ENCODE measurements at regions not wholly inside any gene's neighbourhood (a gene's known extent, or its start where the extent isn't known, plus 50 kb on each side); places are given as distances from the start of the nearest gene placed in this dataset.

GRCh38 chr12:60844875-60845274 lies 1249.0 kb downstream of the SLC16A7 start:
- Histone ChIP-seq H3K4ac (replicated peaks; ENCODE audit: insufficient read length, low read depth, low read length) (no peak overlapping the region), H2BK12ac (ENCODE audit: low read depth, low read length) (no peak overlapping the region), H4K8ac (ENCODE audit: extremely low read depth, insufficient read depth, low read length) (no peak overlapping the region), H3K14ac (ENCODE audit: insufficient read length) (no peak overlapping the region), H3K27ac (ENCODE audit: low read depth, low read length) (no peak overlapping the region), H2BK120ac (replicated peaks; ENCODE audit: low read depth, low read length) (no peak overlapping the region), H2BK20ac (ENCODE audit: low read length) (no peak overlapping the region), H3K23me2 (ENCODE audit: low read depth, low read length) (no peaks in the 10 kb centered on the region), H4K5ac (ENCODE audit: insufficient read length, low read depth, low read length) (no peak overlapping the region), H3K4me3 (ENCODE audit: extremely low read depth in 1 of 4, insufficient read depth in 2 of 4, low read depth in 3 of 4, low read length in 4 of 4) (no peak overlapping the region), H2AK5ac (ENCODE audit: low read depth, low read length) (no peak overlapping the region), H2BK5ac (ENCODE audit: low read depth, low read length) (no peak overlapping the region), H2BK15ac (ENCODE audit: low read length) (no peak overlapping the region), H3K36me3 (ENCODE audit: control insufficient read depth in 2 of 4, insufficient read depth in 4 of 4, low read length in 3 of 4) (no peaks in the 10 kb centered on the region), H3K4me1 (replicated peaks in 1 of 4; ENCODE audit: control insufficient read depth in 3 of 4, insufficient read depth in 4 of 4, low read length in 3 of 4) (no peaks in the 10 kb centered on the region), H3K56ac (replicated peaks; ENCODE audit: insufficient read length, low read depth, low read length) (no peak overlapping the region), H3K4me2 (ENCODE audit: insufficient read depth in 1 of 2, low read depth in 2 of 2, low read length in 2 of 2) (no peak overlapping the region), H3K9me3 (ENCODE audit: insufficient read depth in 2 of 2, low read depth in 1 of 2, low read length in 1 of 2) (no peaks in the 10 kb centered on the region), H3K79me2 (ENCODE audit: control insufficient read depth in 1 of 2, insufficient read depth in 2 of 2, low read length in 2 of 2) (no peaks in the 10 kb centered on the region), H3K79me1 (ENCODE audit: low read depth, low read length) (no peaks in the 10 kb centered on the region), H2AFZ (ENCODE audit: low read length) (no peak overlapping the region), H3K18ac (ENCODE audit: extremely low read depth, low read length) (no peak overlapping the region), H3K27me3 (replicated peaks in 1 of 4; ENCODE audit: control insufficient read depth in 3 of 4, extremely low read depth in 1 of 4, insufficient read depth in 3 of 4, low read length in 3 of 4) (no peaks in the 10 kb centered on the region), H4K20me1 (replicated peaks in 1 of 2; ENCODE audit: control insufficient read depth in 1 of 2, insufficient read depth in 2 of 2, low read length in 2 of 2) (no peaks in the 10 kb centered on the region), H4K91ac (replicated peaks; ENCODE audit: insufficient read length, low read length) (no peak overlapping the region), H3K9ac (replicated peaks in 1 of 4; ENCODE audit: extremely low read depth in 1 of 4, low read depth in 3 of 4, low read length in 3 of 4) (no peak overlapping the region), H3K23ac (ENCODE audit: insufficient read length) (no peak overlapping the region)
- DNase-seq (ENCODE audit: low read depth in 1 of 2, low spot score in 2 of 2) = no peak
- WGBS, 2 experiments (ENCODE audit: extremely low coverage in 1 of 2, insufficient coverage in 1 of 2, insufficient read length in 1 of 2, insufficient replicate concordance in 2 of 2, low coverage in 1 of 2, low lambda C conversion rate in 2 of 2, missing lambda C conversion rate in 1 of 2) = 96% methylated on average over 1 of the region's 1 CpG; no CpG with 5 or more reads in 1 of the 2 experiments
- ChIA-PET POLR2A (ENCODE audit: partially characterized antibody) (no interaction called here), CTCF (ENCODE audit: partially characterized antibody) (no interaction called here)
- FAIRE-seq = no peak
- TF ChIP-seq ATF3 (IDR thresholded peaks at IDR 0.05; ENCODE audit: insufficient read depth, low read depth, low read length) (no peak), POLR2AphosphoS5 (IDR thresholded peaks at IDR 0.05; ENCODE audit: low read depth, low read length) (no peak), KDM1A (IDR thresholded peaks at IDR 0.05; ENCODE audit: borderline replicate concordance, low read length) (no peak), CREB1 (IDR thresholded peaks at IDR 0.05) (no peak), HDAC2 (IDR thresholded peaks at IDR 0.05; ENCODE audit: borderline replicate concordance in 1 of 2, low read depth in 2 of 2, low read length in 2 of 2) (no peak), MAFK (IDR thresholded peaks at IDR 0.05; ENCODE audit: low read depth, low read length) (no peak), CEBPB (IDR thresholded peaks at IDR 0.05; ENCODE audit: low read depth, low read length) (no peak), EP300 (IDR thresholded peaks at IDR 0.05; ENCODE audit: borderline replicate concordance in 1 of 2, low read depth in 2 of 2, low read length in 2 of 2) (no peak), SIX5 (IDR thresholded peaks at IDR 0.05; ENCODE audit: low read depth, low read length) (no peak), RNF2 (IDR thresholded peaks at IDR 0.05; ENCODE audit: borderline replicate concordance, low read depth, low read length, missing control alignments, poor library complexity, severe bottlenecking) (no peak), BACH1 (IDR thresholded peaks at IDR 0.05; ENCODE audit: low read length) (no peak), BRCA1 (IDR thresholded peaks at IDR 0.05; ENCODE audit: low read depth, low read length) (no peak), CBX5 (IDR thresholded peaks at IDR 0.05; ENCODE audit: low read depth, low read length) (no peak)
